ENCODE measurements at regions not wholly inside any gene's neighbourhood (a gene's known extent, or its start where the extent isn't known, plus 50 kb on each side); places are given as distances from the start of the nearest gene placed in this dataset.

DNA sequence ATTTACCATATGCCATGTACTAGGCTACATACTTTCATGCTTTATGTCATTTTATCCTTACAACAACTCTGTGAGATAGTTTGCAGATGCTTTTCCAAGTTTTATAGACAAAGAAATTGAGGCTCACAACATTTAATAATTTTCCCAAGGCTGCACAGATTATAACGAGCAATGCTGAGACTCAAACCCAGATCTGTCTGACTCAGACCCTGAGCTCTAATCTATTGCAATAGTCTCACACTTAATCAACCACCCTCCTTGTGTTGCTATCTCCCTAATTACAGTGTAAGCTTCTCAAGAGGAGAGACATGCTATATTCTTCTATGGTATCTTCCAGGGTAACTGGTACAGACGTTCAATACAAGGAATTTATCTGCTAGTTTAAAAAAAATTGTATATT, 247.6 kb downstream of the WDR11 start:
- no peaks in the 10 kb centered on the region for H3K36me3 ChIP-seq
- TF ChIP-seq, protein P1, sequence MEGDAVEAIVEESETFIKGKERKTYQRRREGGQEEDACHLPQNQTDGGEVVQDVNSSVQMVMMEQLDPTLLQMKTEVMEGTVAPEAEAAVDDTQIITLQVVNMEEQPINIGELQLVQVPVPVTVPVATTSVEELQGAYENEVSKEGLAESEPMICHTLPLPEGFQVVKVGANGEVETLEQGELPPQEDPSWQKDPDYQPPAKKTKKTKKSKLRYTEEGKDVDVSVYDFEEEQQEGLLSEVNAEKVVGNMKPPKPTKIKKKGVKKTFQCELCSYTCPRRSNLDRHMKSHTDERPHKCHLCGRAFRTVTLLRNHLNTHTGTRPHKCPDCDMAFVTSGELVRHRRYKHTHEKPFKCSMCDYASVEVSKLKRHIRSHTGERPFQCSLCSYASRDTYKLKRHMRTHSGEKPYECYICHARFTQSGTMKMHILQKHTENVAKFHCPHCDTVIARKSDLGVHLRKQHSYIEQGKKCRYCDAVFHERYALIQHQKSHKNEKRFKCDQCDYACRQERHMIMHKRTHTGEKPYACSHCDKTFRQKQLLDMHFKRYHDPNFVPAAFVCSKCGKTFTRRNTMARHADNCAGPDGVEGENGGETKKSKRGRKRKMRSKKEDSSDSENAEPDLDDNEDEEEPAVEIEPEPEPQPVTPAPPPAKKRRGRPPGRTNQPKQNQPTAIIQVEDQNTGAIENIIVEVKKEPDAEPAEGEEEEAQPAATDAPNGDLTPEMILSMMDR (IDR thresholded peaks at IDR 0.05), result no peak
- no peak overlapping the region for H3K27ac ChIP-seq
- H3K4me3 ChIP-seq, result no peak overlapping the region
- H3K9me3 ChIP-seq, result no peaks in the 10 kb centered on the region
- DNase-seq (no peak), ATAC-seq (no peak)
- intact Hi-C loops (cut with DNase I), result no loop called here
- no peaks in the 10 kb centered on the region for H3K4me1 ChIP-seq
- H3K27me3 ChIP-seq, result no peaks in the 10 kb centered on the region

DNA sequence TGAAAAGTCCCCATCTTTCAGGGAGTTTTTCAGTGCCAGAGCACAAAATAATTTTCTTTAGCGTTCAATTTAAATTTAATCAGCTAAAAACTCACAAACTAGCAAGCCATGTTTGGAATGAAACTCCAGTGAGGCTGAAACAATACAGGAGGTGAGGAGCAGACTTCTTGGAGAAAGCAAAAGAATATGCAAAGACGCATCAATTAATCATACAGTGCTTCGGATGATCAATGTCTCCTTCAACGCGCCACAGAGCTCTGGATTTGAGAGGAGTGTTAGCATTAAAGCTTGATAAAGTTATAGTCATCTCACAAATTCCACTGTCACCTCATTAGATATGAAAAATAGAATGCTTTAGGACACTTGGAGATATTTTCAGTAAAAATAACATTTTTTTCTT, 248.0 kb downstream of the WDR11 start:
- H3K27ac ChIP-seq, result no peak overlapping the region
- no peaks in the 10 kb centered on the region for H3K27me3 ChIP-seq
- H3K36me3 ChIP-seq, result no peaks in the 10 kb centered on the region
- DNase-seq (no peak), ATAC-seq (no peak)
- no peaks in the 10 kb centered on the region for H3K4me1 ChIP-seq
- no peak overlapping the region for H3K4me3 ChIP-seq
- intact Hi-C loops (cut with DNase I), result no loop called here
- H3K9me3 ChIP-seq, result no peaks in the 10 kb centered on the region
- TF ChIP-seq, protein P1 (IDR thresholded peaks at IDR 0.05), result no peak

DNA sequence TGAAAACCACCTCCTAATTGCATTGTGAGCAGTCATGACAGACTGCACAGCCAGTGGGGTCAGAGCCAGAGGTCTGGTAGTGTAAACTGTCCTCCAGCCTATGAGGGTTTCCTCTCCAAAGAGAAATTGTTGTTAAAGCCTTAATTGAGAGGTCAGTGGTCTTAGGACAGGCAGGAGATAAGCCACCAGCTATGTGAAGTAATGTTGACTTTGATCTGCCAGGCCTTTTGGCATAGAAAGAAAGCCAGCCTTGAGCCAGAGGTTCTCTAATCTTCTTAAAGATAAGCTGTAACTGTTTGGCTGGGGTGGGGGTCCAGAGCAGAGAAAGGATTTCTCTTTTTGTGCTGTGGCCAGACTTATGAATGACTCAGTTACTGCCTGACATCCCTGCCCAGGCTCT, 248.4 kb downstream of the WDR11 start:
- TF ChIP-seq, protein P1 (IDR thresholded peaks at IDR 0.05), result no peak
- DNase-seq (no peak), ATAC-seq (no peak)
- H3K9me3 ChIP-seq, result no peaks in the 10 kb centered on the region
- no peaks in the 10 kb centered on the region for H3K36me3 ChIP-seq
- no peak overlapping the region for H3K27ac ChIP-seq
- no peak overlapping the region for H3K4me3 ChIP-seq
- intact Hi-C loops (cut with DNase I), result no loop called here
- no peaks in the 10 kb centered on the region for H3K4me1 ChIP-seq
- no peaks in the 10 kb centered on the region for H3K27me3 ChIP-seq

DNA sequence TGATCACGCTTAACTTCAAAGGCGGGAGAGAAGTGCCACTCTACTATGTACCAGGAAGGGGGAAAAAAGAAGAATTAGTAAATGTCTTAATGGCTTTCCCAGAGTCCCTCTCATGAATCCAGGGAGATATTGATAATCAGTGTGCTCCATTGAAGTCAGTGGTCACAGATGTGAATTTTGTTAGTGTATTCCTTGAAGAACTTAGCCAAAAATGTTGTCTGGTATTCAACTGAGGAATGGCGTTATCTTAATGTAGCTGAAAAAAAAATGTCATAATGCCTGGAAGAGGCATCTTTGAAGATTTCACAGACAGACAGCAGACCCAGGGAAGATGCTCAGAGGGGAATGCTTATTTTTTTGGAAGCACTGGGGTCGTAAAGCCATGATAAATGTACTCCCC, 250.4 kb downstream of the WDR11 start:
- intact Hi-C loops (cut with DNase I), result no loop called here
- ATAC-seq (no peak), DNase-seq (no peak)

DNA sequence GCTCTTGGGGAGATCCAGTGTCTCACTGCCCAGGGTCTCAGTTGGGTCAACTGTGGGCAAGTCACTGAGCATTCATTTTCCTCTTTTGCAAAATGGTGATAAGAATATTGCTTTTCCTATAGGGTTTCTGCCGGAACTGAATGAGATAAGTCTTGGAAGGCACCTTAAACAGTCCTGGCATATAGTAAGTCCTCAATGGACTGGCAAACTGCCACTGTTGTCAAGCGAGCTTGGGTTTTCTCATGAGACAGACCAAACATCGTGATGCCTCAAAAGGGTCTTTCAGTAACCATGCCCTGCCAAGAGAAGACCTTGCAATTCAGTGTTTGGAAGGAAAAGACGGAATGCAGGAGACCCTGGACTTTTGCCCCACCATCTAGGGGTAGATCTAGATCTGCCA, 251.5 kb downstream of the WDR11 start:
- no peak overlapping the region for H3K4me3 ChIP-seq
- DNase-seq (no peak), ATAC-seq (no peak)
- no peaks in the 10 kb centered on the region for H3K4me1 ChIP-seq
- intact Hi-C loops (cut with DNase I), result no loop called here
- H3K27ac ChIP-seq, result no peak overlapping the region
- no peaks in the 10 kb centered on the region for H3K27me3 ChIP-seq
- TF ChIP-seq, protein P1 (IDR thresholded peaks at IDR 0.05), result no peak
- H3K36me3 ChIP-seq, result no peaks in the 10 kb centered on the region
- H3K9me3 ChIP-seq, result no peaks in the 10 kb centered on the region

More for the DNA sequence above, 250.4 kb downstream of the WDR11 start:
- Histone ChIP-seq H3K27me3 (no peaks in the 10 kb centered on the region), H3K4me3 (no peak overlapping the region), H3K9me3 (no peaks in the 10 kb centered on the region), H3K36me3 (no peaks in the 10 kb centered on the region), H3K4me1 (no peaks in the 10 kb centered on the region), H3K27ac (no peak overlapping the region)
- TF ChIP-seq, protein P1 (IDR thresholded peaks at IDR 0.05), result no peak

DNA sequence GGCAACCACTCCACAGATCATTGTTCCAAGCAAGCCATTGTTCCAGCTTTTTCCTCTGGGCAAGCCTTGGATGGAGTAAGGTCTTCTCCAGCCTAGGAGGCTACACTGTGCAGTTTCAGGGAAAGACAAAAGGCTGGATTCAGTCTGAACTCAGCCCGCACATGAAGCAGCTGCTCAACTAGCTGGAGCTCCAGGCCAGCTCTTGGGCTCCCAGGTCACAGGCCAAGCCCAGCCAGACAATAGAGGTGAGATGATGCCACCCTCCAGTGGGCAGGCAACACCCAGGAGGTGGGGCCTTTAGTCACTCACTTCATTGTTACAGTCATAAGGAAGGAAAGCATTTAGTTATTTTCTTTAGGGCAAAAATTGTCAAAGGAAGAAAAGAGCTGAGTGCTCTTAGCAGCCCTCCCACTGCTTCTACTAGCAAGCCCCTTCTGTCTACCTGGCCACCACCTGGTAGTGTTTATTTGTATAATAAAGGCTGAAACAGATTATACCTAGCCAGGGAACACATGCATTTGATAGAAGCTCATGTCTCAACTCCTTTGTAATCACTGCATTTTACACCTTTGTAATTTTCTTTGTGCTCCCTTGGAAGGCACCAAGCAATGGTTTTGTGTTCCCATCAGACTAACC, 253.4 kb downstream of the WDR11 start:
- no peak for ATAC-seq
- intact Hi-C loops (cut with DNase I), result no loop called here
- Histone ChIP-seq H3K9me3 (no peaks in the 10 kb centered on the region), H3K27me3 (no peaks in the 10 kb centered on the region), H3K27ac (no peak overlapping the region), H3K4me1 (no peaks in the 10 kb centered on the region), H3K36me3 (no peaks in the 10 kb centered on the region), H3K4me3 (no peak overlapping the region)
- no peak for DNase-seq
- TF ChIP-seq, protein P1 (IDR thresholded peaks at IDR 0.05), result no peak

Data from upper lobe of right lung (tissue), 1 donor.